ENCODE measurements at regions not wholly inside any gene's neighbourhood (a gene's known extent, or its start where the extent isn't known, plus 50 kb on each side); places are given as distances from the start of the nearest gene placed in this dataset.

DNA sequence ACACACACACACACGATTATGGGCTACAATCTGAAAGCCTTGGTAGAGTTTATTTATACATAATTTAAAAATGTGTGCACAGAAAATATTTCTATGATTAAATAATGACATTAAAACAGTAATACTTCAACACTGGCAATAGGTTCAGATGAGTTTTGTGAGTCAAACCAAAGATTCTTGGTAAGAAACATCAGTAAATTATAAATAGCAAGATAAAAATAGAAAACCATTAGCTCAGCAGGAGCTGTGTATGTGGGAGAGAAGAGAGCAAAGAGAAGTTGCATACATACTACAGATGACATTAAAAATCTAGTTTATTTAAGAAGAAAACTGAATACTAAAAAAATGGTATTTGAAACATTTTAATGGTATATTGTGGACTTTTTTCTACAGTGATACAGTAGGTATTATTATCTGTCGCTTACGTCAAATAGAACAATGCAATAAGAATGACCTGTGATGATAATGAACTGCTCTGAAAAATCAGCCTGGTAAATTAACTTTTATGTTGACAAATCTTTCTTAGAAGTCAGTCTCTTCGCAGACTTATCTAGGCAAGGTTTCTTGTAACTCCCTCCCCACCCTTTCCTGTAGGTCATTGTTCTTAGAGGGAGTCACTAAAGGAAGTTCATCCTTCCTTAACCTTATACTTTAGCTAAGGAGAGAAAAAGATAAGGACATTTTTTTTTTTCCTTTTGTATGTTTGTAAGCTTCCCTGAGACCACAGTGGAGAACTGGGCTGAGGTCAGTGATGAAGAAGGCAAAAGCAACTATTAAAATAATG, 149.3 kb downstream of the GJA1 start:
- TF ChIP-seq, protein P1, sequence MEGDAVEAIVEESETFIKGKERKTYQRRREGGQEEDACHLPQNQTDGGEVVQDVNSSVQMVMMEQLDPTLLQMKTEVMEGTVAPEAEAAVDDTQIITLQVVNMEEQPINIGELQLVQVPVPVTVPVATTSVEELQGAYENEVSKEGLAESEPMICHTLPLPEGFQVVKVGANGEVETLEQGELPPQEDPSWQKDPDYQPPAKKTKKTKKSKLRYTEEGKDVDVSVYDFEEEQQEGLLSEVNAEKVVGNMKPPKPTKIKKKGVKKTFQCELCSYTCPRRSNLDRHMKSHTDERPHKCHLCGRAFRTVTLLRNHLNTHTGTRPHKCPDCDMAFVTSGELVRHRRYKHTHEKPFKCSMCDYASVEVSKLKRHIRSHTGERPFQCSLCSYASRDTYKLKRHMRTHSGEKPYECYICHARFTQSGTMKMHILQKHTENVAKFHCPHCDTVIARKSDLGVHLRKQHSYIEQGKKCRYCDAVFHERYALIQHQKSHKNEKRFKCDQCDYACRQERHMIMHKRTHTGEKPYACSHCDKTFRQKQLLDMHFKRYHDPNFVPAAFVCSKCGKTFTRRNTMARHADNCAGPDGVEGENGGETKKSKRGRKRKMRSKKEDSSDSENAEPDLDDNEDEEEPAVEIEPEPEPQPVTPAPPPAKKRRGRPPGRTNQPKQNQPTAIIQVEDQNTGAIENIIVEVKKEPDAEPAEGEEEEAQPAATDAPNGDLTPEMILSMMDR (IDR thresholded peaks at IDR 0.05 in 4 of 5, conservative IDR thresholded peaks at IDR 0.05 in 1 of 5) = no peak
- TF ChIP-seq POLR2A (IDR thresholded peaks at IDR 0.05) = no peak
